Upper lobe of left lung (tissue), 6 donors: ENCODE measurements at regions not wholly inside any gene's neighbourhood (a gene's known extent, or its start where the extent isn't known, plus 50 kb on each side); places are given as distances from the start of the nearest gene placed in this dataset.

Source experiments
- ATAC-seq, 2 donors: fragments of 200-7000 bp; cut with Tn5 transposase; one replicate each; pipeline ENCODE4 v1.9.1; 2022; ENCODE audit warnings: mild to moderate bottlenecking in 2 of 2, moderate library complexity in 2 of 2; ENCODE audit not compliant: low FRiP score in 2 of 2
- DNase-seq, 2 donors: peaks; one replicate each; pipeline ENCODE4 v3.0.0-alpha.2; 2019 to 2020
- H3K27ac ChIP-seq, 4 donors: fragments of 200-600 bp; sonication (generic); one replicate each; pipeline ENCODE4 v1.5.1; 2016 to 2019
- H3K27me3 ChIP-seq, 4 donors: fragments of 200-600 bp; sonication (generic); one replicate each; pipeline ENCODE4 v1.5.1; 2017 to 2019
- H3K36me3 ChIP-seq, 4 donors: fragments of 200-600 bp; sonication (generic); one replicate each; pipeline ENCODE4 v1.5.1; 2016 to 2019
- H3K4me1 ChIP-seq, 4 donors: fragments of 200-600 bp; sonication (generic); one replicate each; pipeline ENCODE4 v1.5.1; 2018 to 2019
- H3K4me3 ChIP-seq, 4 donors: fragments of 200-600 bp; sonication (generic); one replicate each; pipeline ENCODE4 v1.5.1; 2017 to 2019; ENCODE audit warnings: mild to moderate bottlenecking in 2 of 4, moderate library complexity in 1 of 4
- H3K9me3 ChIP-seq, 4 donors: fragments of 200-600 bp; sonication (generic); one replicate each; pipeline ENCODE4 v1.5.1; 2018 to 2019
- CTCF ChIP-seq, 6 experiments: fragments of 450-650 bp in 4 of 6; fragments of 200-600 bp in 2 of 6; sonication (generic) in 2 of 6; IDR thresholded peaks; one replicate each; pipeline ENCODE4 v1.5.1; 2016 to 2019; ENCODE audit warnings: antibody characterized with exemption in 6 of 6
- EP300 ChIP-seq, 4 donors: sonication (generic); formaldehyde crosslinking; IDR thresholded peaks; one replicate each; pipeline ENCODE4 v1.5.1; 2017; ENCODE audit warnings: antibody characterized with exemption in 4 of 4, control low read depth in 2 of 4
- POLR2A ChIP-seq, 4 donors: fragments of 450-650 bp; IDR thresholded peaks; one replicate each; pipeline ENCODE4 v1.5.1; 2016 to 2017; ENCODE audit warnings: antibody characterized with exemption in 4 of 4, mild to moderate bottlenecking in 2 of 4
- POLR2AphosphoS5 ChIP-seq, 2 donors: sonication (generic); formaldehyde crosslinking; IDR thresholded peaks; one replicate each; pipeline ENCODE4 v1.5.1; 2017; ENCODE audit warnings: antibody characterized with exemption in 2 of 2
- WGBS, 2 donors: methylation state at CpG; one replicate each; pipeline ENCODE4 v1.1.5; 2017 to 2018; 5-methylcytosine and 5-hydroxymethylcytosine counted together
- donor health status: DM: no; HTN: no; CAD: no; lungs with moderate emphysema.
- donor health status: DM: no; HTN: yes; CAD: no; lungs with severe emphysema.

DNA sequence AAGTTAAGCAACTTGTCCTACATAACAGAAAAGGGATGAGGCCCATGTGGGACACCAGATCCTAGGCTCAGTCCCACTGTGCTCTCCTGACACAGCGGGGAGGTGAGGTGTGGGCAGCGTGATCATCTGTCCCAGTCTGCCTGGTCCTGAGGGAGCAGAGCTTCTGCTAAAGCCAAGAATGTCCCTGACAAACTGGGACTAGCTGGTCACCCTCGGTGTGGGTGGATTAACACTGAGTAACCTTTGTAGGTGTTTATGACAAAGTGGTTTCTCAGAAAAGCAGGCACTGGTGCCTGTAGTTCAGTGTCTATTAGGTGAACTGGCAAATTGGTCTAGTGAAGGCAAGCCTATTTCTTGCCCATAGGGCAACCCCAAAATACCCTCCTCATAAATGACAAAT, 127.8 kb upstream of the HABP2 start:
- WGBS, 2 donors: 71 to 78% methylated on average over 3 of the region's 3 CpGs
- Histone ChIP-seq H3K27me3 (no peaks in the 10 kb centered on the region), H3K9me3 (peaks cover 0 to 9% (median 1%) of the 10 kb centered on the region in 4 donors), H3K4me3 (no peak overlapping the region), H3K36me3 (no peaks in the 10 kb centered on the region), H3K27ac (peak overlapping the region in 1 of 4 donors; percentile 4), H3K4me1 (peaks cover 0 to 12% (median 4%) of the 10 kb centered on the region in 4 donors)
- ATAC-seq (no peak), DNase-seq (no peak)
- TF ChIP-seq CTCF (IDR thresholded peaks at IDR 0.05): no peak
- TF ChIP-seq POLR2AphosphoS5 (IDR thresholded peaks at IDR 0.05): no peak
- no peak for TF ChIP-seq EP300 (IDR thresholded peaks at IDR 0.05)
- TF ChIP-seq POLR2A (IDR thresholded peaks at IDR 0.05): no peak

DNA sequence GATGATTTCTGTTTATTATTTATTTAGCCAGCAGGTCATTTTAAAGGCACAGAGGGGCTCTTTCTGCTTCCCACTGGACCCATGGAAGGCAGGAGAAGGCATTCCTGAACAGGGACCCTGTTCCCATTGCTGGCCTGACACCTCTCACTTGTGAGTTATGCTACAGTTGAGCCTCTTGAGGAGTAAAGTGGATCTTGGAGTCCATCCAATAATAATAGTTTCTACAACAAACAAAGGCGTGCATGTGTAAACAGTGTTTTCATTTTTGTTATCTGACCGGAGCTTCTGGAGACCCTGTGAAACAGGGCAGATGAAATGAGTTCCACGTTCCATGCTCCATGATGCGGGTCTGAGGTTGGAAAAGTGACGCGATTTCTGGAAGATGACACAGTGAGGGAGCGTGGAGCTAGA, 127.3 kb upstream of the HABP2 start:
- ATAC-seq (peak in 1 of 2 donors; percentile 69), DNase-seq (no peak)

GRCh38 chr10:113426181-113426877, 126.5 kb upstream of the HABP2 start:
- WGBS, 2 donors: 87 to 92% methylated on average over 5 to 8 of the region's 8 CpGs
- peaks cover 0 to 12% (median 4%) of the 10 kb centered on the region in 4 donors for H3K4me1 ChIP-seq
- H3K9me3 ChIP-seq: no peaks in the 10 kb centered on the region
- DNase-seq: no peak
- no peaks in the 10 kb centered on the region for H3K27me3 ChIP-seq
- H3K4me3 ChIP-seq: no peak overlapping the region
- no peaks in the 10 kb centered on the region for H3K36me3 ChIP-seq
- no peak overlapping the region for H3K27ac ChIP-seq
- TF ChIP-seq EP300 (IDR thresholded peaks at IDR 0.05) (no peak), POLR2A (IDR thresholded peaks at IDR 0.05) (no peak), POLR2AphosphoS5 (IDR thresholded peaks at IDR 0.05) (no peak), CTCF (IDR thresholded peaks at IDR 0.05) (no peak)
- ATAC-seq: no peak

More for the DNA sequence above, 127.3 kb upstream of the HABP2 start:
- Histone ChIP-seq H3K4me3 (no peak overlapping the region), H3K27ac (peak overlapping the region in 1 of 4 donors; percentile 4), H3K9me3 (peaks cover 0 to 3% (median 0%) of the 10 kb centered on the region in 4 donors), H3K36me3 (no peaks in the 10 kb centered on the region), H3K4me1 (peaks cover 0 to 12% (median 4%) of the 10 kb centered on the region in 4 donors), H3K27me3 (no peaks in the 10 kb centered on the region)
- TF ChIP-seq POLR2A (IDR thresholded peaks at IDR 0.05) (no peak), CTCF (IDR thresholded peaks at IDR 0.05) (no peak), POLR2AphosphoS5 (IDR thresholded peaks at IDR 0.05) (no peak), EP300 (IDR thresholded peaks at IDR 0.05) (no peak)
- 36 to 54% methylated on average over 7 of the region's 7 CpGs for WGBS, 2 donors

DNA sequence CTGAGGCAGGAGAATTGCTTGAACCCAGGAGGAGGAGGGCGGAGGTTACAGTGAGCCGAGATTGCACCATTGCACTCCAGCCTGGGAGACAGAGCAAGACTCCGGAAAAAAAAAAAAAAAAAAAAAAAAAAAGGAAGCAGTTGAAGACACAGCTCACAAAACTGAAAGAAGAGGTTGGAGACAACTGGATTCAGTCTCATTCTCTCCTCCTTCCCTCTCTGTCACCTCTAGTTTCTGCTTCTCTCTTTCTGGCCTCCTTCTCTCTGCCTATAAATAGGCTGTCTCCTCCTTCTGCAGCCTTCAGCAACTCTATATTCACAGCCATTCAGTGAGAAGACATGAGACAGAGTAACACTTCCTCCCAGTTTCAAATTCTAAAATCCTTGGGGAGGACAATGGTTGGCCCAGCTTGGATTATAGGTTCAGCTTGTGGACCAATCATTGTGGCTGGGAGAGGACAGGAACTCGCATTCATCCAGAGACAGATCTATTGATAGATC, 125.6 kb upstream of the HABP2 start:
- Histone ChIP-seq H3K27ac (no peak overlapping the region), H3K4me1 (peaks cover 0 to 12% (median 4%) of the 10 kb centered on the region in 4 donors), H3K36me3 (no peaks in the 10 kb centered on the region), H3K4me3 (no peak overlapping the region), H3K9me3 (no peaks in the 10 kb centered on the region), H3K27me3 (no peaks in the 10 kb centered on the region)
- no peak for DNase-seq
- no peak for ATAC-seq
- 70 to 76% methylated on average over 4 of the region's 4 CpGs for WGBS, 2 donors
- TF ChIP-seq CTCF (IDR thresholded peaks at IDR 0.05): no peak
- TF ChIP-seq EP300 (IDR thresholded peaks at IDR 0.05): no peak
- no peak for TF ChIP-seq POLR2A (IDR thresholded peaks at IDR 0.05)
- no peak for TF ChIP-seq POLR2AphosphoS5 (IDR thresholded peaks at IDR 0.05)
